ENCODE measurements at regions not wholly inside any gene's neighbourhood (a gene's known extent, or its start where the extent isn't known, plus 50 kb on each side); places are given as distances from the start of the nearest gene placed in this dataset.
"Not testable (repeated sequence)": the region's sequence is repeated elsewhere in the genome, so short reads cannot be mapped to it uniquely, and the experiment has no call there.

DNA sequence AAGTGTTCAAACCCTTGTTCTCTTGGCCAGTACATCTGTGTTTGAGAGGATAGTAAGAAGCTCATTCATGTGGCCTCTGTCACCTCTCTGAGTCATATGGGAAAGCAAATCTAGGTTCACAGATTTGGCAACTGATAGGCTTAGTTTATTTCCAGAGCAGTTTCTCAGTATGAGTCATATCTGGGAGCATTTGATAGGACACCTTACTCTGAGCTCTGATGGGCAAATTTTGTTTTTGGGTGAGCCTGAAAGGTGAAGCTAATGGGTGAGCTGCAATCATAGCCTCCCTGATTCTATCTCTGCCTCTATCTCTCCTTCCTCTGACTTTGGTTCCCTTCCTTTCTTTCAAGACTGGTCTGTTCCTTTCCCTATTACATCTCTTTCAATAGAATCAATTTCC lies 134.4 kb downstream of the S1PR1 start:
- Mint-ChIP-seq H3K36me3 (ENCODE audit: low read depth) (peaks cover 3% of the 10 kb centered on the region), H3K4me1 (ENCODE audit: low read depth) (peaks cover 18% of the 10 kb centered on the region), H3K4me3 (peak overlapping the region; percentile 30), H3K27ac (peak overlapping the region; percentile 46), H3K9me3 (peaks cover 11% of the 10 kb centered on the region), H3K27me3 (ENCODE audit: low read depth) (peaks cover 17% of the 10 kb centered on the region)

DNA sequence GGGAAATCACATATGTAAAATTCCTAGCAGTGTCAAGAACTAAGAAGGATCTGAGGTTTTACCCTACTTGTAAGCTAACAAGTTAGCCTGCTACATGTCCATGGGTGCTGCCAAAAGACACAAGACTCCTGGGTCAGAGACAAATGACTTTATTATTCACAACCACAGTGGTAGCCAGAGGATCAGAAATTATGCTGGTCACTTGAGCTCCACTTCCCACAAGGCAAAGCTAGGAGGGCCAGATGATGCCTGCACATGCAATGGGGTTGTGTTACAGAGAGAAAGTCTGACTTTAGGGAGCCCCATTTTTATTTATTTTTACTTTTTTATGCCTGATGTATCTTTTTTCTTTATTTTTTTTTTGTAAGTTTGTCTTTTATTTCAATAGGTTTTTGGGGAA lies 136.8 kb downstream of the S1PR1 start:
- Mint-ChIP-seq H3K4me3 (no peak overlapping the region), H3K36me3 (ENCODE audit: low read depth) (peaks cover 5% of the 10 kb centered on the region), H3K9me3 (peaks cover 11% of the 10 kb centered on the region), H3K4me1 (ENCODE audit: low read depth) (peaks cover 21% of the 10 kb centered on the region), H3K27ac (no peak overlapping the region), H3K27me3 (ENCODE audit: low read depth) (peaks cover 15% of the 10 kb centered on the region)

DNA sequence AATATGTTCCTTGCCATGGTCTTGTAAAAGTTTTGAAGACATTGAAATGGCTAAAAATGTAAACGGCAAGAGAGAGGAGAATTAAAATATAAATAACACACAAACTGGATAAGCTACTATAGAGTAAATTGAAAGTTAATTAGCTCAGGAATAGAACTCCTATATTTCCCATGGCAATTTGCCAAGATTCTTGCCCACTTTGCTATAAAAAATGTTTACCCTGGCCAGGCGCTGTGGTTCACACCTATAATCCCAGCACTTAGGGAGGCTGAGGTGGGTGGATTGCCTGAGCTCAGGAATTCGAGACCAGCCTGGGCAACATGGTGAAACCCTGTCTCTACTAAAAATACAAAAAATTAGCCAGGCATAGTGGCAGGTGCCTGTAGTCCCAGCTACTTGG lies 138.6 kb downstream of the S1PR1 start:
- H3K27ac Mint-ChIP-seq; H3K36me3 Mint-ChIP-seq (ENCODE audit: low read depth); H3K4me3 Mint-ChIP-seq: not testable (repeated sequence)
- Mint-ChIP-seq H3K9me3 (peaks cover 11% of the 10 kb centered on the region), H3K27me3 (ENCODE audit: low read depth) (peaks cover 12% of the 10 kb centered on the region), H3K4me1 (ENCODE audit: low read depth) (peaks cover 31% of the 10 kb centered on the region)

DNA sequence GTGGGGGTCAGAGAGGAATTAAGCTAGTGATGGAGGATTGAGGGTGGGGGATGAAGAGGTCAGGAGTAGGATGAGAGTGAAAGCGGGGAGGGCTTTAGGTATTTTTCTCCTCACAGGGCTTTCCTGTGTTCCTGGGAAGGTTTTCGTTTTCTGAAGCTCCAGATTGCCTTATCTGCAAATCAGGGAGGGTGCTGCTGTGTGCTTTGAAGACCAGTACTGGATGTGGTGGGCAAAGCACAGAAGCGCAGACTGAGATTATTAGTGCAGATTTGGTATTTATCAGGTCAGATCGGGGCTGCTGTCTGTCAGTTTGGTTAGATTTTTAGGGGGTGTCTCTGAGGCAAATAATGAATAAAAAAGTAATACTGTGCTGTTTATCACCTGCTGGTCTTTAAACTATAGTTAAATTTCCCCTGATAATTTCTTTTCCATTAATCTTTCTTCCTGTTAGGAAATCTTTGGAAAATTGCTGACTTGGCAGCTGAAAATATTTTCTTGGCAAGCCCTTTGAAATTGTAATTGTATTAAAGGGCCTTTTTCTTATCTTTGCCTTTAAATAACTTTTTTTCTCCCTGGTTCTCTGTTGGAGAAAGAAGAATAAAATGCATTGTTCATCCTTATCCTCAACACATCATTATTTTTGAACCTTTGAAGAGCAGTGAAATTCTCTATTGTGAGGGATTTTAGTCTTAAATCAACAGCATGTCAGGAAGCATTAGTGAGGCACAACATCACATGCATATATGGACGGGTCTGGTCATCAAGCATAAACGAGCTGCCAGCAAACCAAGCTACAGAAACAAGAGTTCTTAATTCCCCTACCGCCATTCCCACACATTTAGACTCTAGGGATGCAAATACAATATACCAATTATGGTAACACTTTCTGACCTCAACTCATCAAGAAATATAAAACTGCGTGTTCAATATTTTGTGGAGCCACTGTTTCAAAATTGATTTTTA lies 139.6 kb downstream of the S1PR1 start:
- Mint-ChIP-seq H3K27ac (no peak overlapping the region), H3K4me1 (ENCODE audit: low read depth) (peaks cover 24% of the 10 kb centered on the region), H3K4me3 (no peak overlapping the region), H3K36me3 (ENCODE audit: low read depth) (peaks cover 5% of the 10 kb centered on the region), H3K27me3 (ENCODE audit: low read depth) (peaks cover 12% of the 10 kb centered on the region), H3K9me3 (peaks cover 11% of the 10 kb centered on the region)

DNA sequence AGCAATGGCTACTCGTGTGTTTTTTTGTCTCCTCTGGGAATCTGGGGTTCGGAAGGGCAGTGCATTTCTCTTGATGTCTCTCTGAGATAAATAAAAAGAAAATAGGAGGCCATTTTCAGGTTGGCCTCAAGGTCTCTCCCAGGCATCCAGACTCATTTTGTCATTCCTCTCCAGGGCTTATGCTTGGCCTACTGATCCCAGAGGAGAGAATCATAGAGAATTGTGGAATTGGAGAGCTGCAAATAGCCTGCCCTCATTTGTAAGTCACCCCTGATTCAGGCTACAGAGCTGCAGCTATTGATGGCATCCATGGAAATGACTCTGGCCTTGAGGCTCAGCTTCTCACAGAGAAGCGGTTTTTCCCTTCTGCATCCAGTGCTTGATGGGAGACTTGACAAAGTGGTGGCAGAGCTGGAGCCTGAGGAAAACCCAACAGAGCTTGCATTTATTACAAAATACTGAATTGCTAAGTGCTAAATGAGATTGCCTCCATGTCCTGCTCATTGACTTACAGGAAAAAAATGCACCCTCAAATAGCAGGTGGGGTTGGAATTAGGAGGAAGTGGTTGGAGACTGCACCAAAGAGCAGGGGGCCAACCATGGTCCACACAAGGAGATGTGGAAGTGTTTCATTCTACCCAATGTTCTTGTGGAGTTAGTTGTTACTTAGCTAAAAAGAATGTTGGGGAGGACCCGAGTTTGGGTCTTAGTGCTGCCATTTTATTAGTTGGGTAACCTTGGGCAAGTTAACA lies 140.4 kb downstream of the S1PR1 start:
- peaks cover 22% of the 10 kb centered on the region for H3K4me1 Mint-ChIP-seq (ENCODE audit: low read depth)
- peaks cover 5% of the 10 kb centered on the region for H3K36me3 Mint-ChIP-seq (ENCODE audit: low read depth)
- H3K27ac Mint-ChIP-seq, result no peak overlapping the region
- no peak overlapping the region for H3K4me3 Mint-ChIP-seq
- H3K27me3 Mint-ChIP-seq (ENCODE audit: low read depth), result peaks cover 12% of the 10 kb centered on the region
- H3K9me3 Mint-ChIP-seq, result peaks cover 11% of the 10 kb centered on the region

DNA sequence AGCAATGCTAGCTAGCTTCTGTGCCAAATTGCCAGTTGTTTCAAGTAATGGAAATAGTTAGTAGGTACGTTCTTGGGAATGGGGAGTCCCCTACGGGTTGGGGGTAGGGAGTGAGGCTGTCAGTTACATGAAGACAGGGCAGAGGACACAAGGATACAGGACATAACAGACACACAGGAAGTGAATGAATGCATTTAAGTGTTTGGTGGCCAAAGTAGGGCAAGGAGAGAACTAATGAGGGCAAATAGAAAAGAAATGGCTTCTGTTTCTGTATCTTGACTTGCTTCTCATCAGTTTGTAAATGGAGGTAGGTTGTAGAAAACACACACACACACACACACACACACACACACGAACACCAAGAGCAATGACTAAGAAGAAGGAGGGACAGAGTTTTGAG lies 142.2 kb downstream of the S1PR1 start:
- no peak overlapping the region for H3K27ac Mint-ChIP-seq
- H3K4me3 Mint-ChIP-seq, result no peak overlapping the region
- no peaks in the 10 kb centered on the region for H3K9me3 Mint-ChIP-seq
- peaks cover 5% of the 10 kb centered on the region for H3K27me3 Mint-ChIP-seq (ENCODE audit: low read depth)
- peaks cover 20% of the 10 kb centered on the region for H3K4me1 Mint-ChIP-seq (ENCODE audit: low read depth)
- peaks cover 1% of the 10 kb centered on the region for H3K36me3 Mint-ChIP-seq (ENCODE audit: low read depth)

DNA sequence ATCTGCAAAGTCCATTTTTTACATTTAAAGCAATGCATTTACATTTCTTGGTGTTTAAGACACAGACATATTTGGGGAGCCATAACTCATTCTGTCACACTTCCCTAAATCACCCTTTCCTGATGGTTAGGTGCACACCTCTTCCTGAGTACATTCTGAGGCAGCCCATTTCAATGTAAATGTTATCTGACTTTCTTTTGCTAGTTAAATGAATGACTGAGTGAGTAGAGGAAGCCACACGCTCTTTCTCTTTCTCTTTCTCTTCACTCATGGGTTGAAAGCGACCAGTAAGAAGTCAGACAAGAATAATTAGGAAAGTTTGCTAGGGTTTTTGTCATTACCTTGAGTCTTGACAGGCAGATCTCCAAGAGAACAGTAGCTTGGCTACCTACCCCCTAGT lies 143.1 kb downstream of the S1PR1 start:
- Mint-ChIP-seq H3K27me3 (ENCODE audit: low read depth) (peaks cover 4% of the 10 kb centered on the region), H3K4me1 (ENCODE audit: low read depth) (peaks cover 20% of the 10 kb centered on the region), H3K27ac (peak overlapping the region; percentile 26), H3K36me3 (ENCODE audit: low read depth) (peaks cover 1% of the 10 kb centered on the region), H3K9me3 (no peaks in the 10 kb centered on the region), H3K4me3 (peak overlapping the region; percentile 6)

DNA sequence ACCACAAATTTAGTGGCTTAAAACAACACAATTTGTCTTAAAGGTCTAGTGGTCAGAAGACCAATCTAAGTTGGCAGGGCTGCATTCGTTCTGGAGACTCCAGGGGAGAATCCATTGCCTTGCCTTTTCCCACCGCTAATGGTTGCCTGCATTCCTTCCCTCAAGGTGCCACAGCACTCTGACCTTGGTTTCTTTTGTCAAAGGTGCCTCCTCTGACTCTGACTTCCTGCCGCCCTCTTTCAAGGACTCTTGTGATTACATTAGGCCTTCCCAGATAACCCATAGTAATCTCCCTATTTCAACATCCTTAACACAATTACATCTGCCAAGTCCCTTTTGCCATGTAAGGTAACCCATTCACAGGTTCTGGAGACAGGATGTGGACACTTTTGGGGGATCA lies 145.3 kb downstream of the S1PR1 start:
- no peak overlapping the region for H3K4me3 Mint-ChIP-seq
- H3K9me3 Mint-ChIP-seq, result peaks cover 4% of the 10 kb centered on the region
- H3K27me3 Mint-ChIP-seq (ENCODE audit: low read depth), result peaks cover 4% of the 10 kb centered on the region
- peaks cover 3% of the 10 kb centered on the region for H3K36me3 Mint-ChIP-seq (ENCODE audit: low read depth)
- no peak overlapping the region for H3K27ac Mint-ChIP-seq
- H3K4me1 Mint-ChIP-seq (ENCODE audit: low read depth), result peaks cover 20% of the 10 kb centered on the region

DNA sequence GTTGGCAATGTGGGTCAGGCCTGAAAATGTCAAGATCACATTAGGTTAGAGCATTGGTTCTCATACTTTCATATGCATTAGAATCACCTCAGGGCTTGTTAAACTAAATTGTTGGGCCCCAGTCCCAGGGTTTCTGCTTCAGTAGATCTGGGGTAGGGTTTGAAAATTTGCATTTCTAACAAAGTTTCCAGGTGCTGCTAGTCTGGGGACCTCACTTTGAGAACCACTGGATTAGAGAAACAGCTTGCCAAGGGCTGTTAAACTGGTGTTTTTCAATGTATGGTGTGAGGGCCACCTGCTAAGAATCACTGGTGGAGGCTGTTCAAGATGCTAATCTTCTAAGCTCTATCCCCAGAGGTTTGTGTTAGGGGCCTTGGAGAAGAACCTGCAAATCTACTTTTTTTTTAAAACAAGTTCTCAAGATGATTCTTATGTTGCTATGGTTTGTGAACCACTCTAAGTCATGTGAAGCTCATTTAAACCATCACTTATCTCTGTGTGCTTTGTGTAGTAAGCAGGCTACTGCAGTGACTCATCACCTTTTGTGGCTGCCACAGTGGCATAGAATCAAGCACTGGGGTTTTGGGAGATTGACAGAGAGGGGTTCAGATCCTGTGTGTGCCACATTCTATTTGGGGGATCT lies 152.2 kb downstream of the S1PR1 start:
- peaks cover 6% of the 10 kb centered on the region for H3K4me1 Mint-ChIP-seq (ENCODE audit: low read depth)
- peaks cover 1% of the 10 kb centered on the region for H3K36me3 Mint-ChIP-seq (ENCODE audit: low read depth)
- no peak overlapping the region for H3K27ac Mint-ChIP-seq
- peaks cover 8% of the 10 kb centered on the region for H3K27me3 Mint-ChIP-seq (ENCODE audit: low read depth)
- no peak overlapping the region for H3K4me3 Mint-ChIP-seq
- peaks cover 4% of the 10 kb centered on the region for H3K9me3 Mint-ChIP-seq

DNA sequence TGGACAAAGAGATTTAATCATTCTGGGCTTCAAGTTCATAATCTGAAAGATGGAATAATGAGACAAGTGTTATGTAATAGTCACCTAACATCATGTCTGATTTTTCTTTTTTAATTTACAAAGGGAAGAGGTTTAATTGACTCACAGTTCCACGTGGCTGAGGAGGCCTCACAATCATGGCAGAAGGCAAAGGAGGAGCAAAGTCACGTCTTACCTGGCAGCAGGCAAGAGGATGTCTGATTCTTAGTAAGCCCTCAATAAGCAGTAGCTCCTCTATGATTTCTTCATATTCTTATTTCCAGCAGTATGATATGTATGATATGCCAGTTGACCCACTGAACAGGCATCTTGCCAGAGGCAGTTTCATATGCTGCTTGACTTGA lies 152.7 kb downstream of the S1PR1 start:
- Mint-ChIP-seq H3K36me3 (ENCODE audit: low read depth) (peaks cover 1% of the 10 kb centered on the region), H3K27me3 (ENCODE audit: low read depth) (peaks cover 8% of the 10 kb centered on the region), H3K27ac (no peak overlapping the region), H3K4me3 (no peak overlapping the region), H3K9me3 (peaks cover 4% of the 10 kb centered on the region), H3K4me1 (ENCODE audit: low read depth) (peaks cover 6% of the 10 kb centered on the region)

DNA sequence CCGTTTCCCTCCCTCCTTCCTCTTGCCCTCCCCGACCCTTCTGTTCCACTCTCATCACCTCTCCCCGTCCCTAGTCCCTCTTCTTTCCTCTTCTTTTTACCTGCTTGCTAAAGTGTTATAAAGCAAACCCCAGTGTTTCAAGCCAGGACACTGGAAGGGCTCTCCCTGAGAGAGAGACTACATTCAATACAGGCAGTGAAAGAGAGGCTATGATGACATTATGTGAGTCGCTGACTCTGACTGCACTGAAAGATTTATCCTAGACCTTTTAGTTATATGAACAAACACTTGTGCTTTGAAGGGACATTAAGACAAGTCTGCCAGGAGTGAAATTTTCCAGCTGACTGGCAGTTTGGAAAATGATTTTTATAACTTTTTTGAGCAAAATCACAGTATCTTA lies 155.7 kb downstream of the S1PR1 start:
- H3K4me3 Mint-ChIP-seq, result no peak overlapping the region
- H3K4me1 Mint-ChIP-seq (ENCODE audit: low read depth), result peaks cover 6% of the 10 kb centered on the region
- H3K9me3 Mint-ChIP-seq, result no peaks in the 10 kb centered on the region
- H3K27ac Mint-ChIP-seq, result no peak overlapping the region
- no peaks in the 10 kb centered on the region for H3K36me3 Mint-ChIP-seq (ENCODE audit: low read depth)
- peaks cover 22% of the 10 kb centered on the region for H3K27me3 Mint-ChIP-seq (ENCODE audit: low read depth)

DNA sequence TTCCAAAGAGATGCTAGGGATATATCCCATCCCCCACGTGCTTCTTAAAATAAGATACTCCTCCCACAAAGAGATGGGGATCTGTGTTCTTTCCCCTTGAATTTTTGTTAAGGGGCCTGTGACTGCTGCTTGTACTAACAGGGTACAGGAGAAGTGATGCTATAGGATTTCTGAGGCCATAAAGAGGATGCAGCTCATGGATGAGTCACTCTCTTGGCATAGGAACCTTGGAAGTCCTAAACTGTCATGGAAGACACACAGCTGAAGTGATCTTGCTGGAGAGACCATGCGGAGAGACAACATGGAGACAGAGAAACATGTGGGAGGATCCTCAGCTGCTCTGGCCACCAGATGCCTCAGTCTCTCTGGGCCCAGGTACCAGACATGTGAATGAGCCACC lies 157.2 kb downstream of the S1PR1 start:
- H3K4me3 Mint-ChIP-seq, result no peak overlapping the region

DNA sequence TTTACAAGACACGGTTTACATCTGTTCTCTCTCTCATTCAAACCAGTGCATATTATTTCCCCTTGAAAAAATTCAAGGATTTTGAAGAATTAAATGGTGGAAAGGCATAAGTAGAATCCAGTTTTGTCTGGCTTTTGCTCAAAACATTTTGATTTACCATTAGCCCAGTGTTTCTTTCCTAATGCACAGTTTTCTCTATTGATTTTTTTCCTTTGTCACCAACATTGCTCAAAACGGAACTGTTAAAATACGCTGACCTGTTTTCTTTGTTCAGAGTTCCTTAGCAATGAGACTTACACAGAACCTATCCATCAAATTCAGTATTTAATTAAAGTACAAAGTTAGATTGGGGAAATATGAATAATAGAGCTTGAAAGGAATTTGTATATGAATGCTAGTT lies 162.4 kb downstream of the S1PR1 start:
- no peak overlapping the region for H3K27ac Mint-ChIP-seq
- H3K4me1 Mint-ChIP-seq (ENCODE audit: low read depth), result no peaks in the 10 kb centered on the region
- peaks cover 38% of the 10 kb centered on the region for H3K27me3 Mint-ChIP-seq (ENCODE audit: low read depth)

More for the DNA sequence above, 157.2 kb downstream of the S1PR1 start:
- Mint-ChIP-seq H3K27ac (no peak overlapping the region), H3K4me1 (ENCODE audit: low read depth) (peaks cover 4% of the 10 kb centered on the region), H3K36me3 (ENCODE audit: low read depth) (no peaks in the 10 kb centered on the region), H3K27me3 (ENCODE audit: low read depth) (peaks cover 31% of the 10 kb centered on the region), H3K9me3 (no peaks in the 10 kb centered on the region)

DNA sequence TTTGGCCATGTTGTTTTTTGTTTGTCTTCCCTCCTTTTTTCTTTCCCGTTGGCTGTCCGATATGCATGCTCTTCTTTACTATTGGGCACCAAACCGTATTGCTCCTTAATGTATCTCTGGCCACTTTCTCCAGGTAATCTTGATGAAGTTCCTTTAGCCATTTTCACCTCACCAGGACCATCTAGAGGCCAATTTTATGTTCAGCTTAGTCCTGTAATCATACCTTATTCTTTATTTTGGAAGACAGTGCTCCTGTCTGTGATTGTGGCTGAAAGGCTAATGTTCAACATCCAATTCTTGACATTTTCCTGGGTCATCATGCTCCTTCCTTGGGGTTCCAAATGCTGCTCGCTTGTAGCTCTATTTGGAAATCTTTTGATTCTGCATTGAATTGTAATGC lies 169.5 kb downstream of the S1PR1 start:
- Mint-ChIP-seq H3K9me3 (no peaks in the 10 kb centered on the region), H3K36me3 (ENCODE audit: low read depth) (no peaks in the 10 kb centered on the region), H3K27me3 (ENCODE audit: low read depth) (peaks cover 11% of the 10 kb centered on the region), H3K4me1 (ENCODE audit: low read depth) (no peaks in the 10 kb centered on the region), H3K4me3 (no peak overlapping the region), H3K27ac (no peak overlapping the region)

More for the DNA sequence above, 162.4 kb downstream of the S1PR1 start:
- no peaks in the 10 kb centered on the region for H3K36me3 Mint-ChIP-seq (ENCODE audit: low read depth)
- no peak overlapping the region for H3K4me3 Mint-ChIP-seq
- H3K9me3 Mint-ChIP-seq, result no peaks in the 10 kb centered on the region
